WERI-Rb-1 (cell line): ENCODE measurements at regions not wholly inside any gene's neighbourhood (a gene's known extent, or its start where the extent isn't known, plus 50 kb on each side); places are given as distances from the start of the nearest gene placed in this dataset.
"Not testable (repeated sequence)": the region's sequence is repeated elsewhere in the genome, so short reads cannot be mapped to it uniquely, and the experiment has no call there.

ENCODE experiments used
- DNase-seq: peaks from one replicate; pipeline ENCODE4 v3.0.0-alpha.2; 2020
- H3K27ac ChIP-seq: fragments of 250-450 bp; sonication (Bioruptor Pico); 2 replicates; pipeline ENCODE4 v1.5.1; 2020; ENCODE audit warnings: mild to moderate bottlenecking, moderate library complexity
- H3K27me3 ChIP-seq: fragments of 250-450 bp; sonication (Bioruptor Pico); 2 replicates; pipeline ENCODE4 v1.5.1; 2021; ENCODE audit warnings: mild to moderate bottlenecking, low read depth, moderate library complexity; ENCODE audit not compliant: insufficient read depth, severe bottlenecking
- H3K36me3 ChIP-seq: fragments of 250-450 bp; sonication (Bioruptor Pico); 2 replicates; pipeline ENCODE4 v1.5.1; 2020; ENCODE audit warnings: mild to moderate bottlenecking, moderate library complexity
- H3K4me3 ChIP-seq: 2 replicates; pipeline ENCODE4 v1.5.1; 2011; ENCODE audit warnings: low read depth, mild to moderate bottlenecking, control low read depth, low read length
- H3K9me3 ChIP-seq: fragments of 250-450 bp; sonication (Bioruptor Pico); 2 replicates; pipeline ENCODE4 v1.5.1; 2021; ENCODE audit warnings: mild to moderate bottlenecking, moderate library complexity; ENCODE audit not compliant: severe bottlenecking
- TF ChIP-seq, protein P1 (sequence below): IDR thresholded peaks from 2 replicates; pipeline ENCODE4 v1.5.1; 2011; ENCODE audit warnings: low read depth, mild to moderate bottlenecking, control low read depth, inconsistent platforms, low read length

DNA sequence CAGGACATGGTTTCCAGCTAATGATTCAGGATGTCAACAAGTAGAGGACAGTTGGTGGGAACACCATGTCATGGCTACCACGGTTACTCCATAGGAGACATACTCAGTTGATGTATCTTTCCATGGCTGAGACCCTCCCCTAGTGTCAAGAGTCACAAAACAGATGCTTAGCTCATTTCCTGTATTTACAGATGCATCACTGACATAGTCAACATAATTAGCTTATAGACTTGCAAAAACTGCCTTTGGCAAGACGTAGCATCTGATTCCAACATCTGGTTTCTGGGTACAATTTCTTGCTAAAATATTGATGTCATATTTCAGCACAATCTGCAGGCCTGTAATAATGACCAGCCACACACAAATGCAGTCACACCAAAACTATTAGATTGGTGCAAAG, 550.3 kb downstream of the FAM181B start:
- Histone ChIP-seq H3K27ac (no peak overlapping the region), H3K27me3 (no peaks in the 10 kb centered on the region), H3K9me3 (peaks cover 4% of the 10 kb centered on the region), H3K4me3 (no peak overlapping the region), H3K36me3 (no peaks in the 10 kb centered on the region)
- TF ChIP-seq, protein P1, sequence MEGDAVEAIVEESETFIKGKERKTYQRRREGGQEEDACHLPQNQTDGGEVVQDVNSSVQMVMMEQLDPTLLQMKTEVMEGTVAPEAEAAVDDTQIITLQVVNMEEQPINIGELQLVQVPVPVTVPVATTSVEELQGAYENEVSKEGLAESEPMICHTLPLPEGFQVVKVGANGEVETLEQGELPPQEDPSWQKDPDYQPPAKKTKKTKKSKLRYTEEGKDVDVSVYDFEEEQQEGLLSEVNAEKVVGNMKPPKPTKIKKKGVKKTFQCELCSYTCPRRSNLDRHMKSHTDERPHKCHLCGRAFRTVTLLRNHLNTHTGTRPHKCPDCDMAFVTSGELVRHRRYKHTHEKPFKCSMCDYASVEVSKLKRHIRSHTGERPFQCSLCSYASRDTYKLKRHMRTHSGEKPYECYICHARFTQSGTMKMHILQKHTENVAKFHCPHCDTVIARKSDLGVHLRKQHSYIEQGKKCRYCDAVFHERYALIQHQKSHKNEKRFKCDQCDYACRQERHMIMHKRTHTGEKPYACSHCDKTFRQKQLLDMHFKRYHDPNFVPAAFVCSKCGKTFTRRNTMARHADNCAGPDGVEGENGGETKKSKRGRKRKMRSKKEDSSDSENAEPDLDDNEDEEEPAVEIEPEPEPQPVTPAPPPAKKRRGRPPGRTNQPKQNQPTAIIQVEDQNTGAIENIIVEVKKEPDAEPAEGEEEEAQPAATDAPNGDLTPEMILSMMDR: no peak
- no peak for DNase-seq

DNA sequence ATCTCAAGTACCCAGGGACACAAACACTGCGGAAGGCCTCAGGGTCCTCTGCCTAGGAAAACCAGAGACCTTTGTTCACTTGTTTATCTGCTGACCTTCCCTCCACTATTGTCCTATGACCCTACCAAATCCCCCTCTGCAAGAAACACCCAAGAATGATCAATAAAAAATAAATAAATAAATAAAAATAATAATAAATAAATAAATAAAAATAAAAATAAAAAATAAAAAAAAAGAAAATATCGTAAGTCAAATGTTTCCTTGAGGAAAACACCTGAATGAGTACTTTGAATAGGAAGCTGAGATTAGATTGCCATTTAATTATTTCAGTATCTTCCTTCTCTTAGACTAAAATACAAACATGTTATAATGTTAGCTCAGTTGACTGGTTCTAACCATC, 551.0 kb downstream of the FAM181B start:
- H3K27me3 ChIP-seq, H3K4me3 ChIP-seq, DNase-seq, H3K27ac ChIP-seq, H3K36me3 ChIP-seq, H3K9me3 ChIP-seq: not testable (repeated sequence)

- DNase-seq, H3K9me3 ChIP-seq, H3K27ac ChIP-seq: not testable (repeated sequence)
Observed at GRCh38 chr11:82181796-82182195, 551.9 kb downstream of the FAM181B start.

DNA sequence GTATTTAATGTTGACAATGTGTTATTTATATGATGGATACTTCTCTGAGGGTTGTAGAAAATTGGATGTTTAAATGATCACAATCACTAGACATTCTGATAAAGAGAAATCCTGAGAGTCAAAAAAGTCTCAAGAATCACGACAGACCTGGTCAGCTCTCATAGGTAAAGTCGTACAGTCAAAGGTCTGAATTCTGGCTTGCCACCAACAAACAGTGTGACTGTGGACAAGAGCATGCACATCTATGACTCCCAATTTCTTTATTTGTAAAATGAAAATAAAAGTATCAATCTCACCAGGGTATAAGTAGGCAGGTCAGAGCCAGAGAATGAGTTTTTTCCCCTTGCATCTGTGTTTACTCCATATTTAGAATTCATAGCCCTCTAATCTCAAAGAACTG, 556.7 kb downstream of the FAM181B start:
- TF ChIP-seq, protein P1: no peak
- Histone ChIP-seq H3K36me3 (no peaks in the 10 kb centered on the region), H3K27me3 (no peaks in the 10 kb centered on the region), H3K4me3 (no peak overlapping the region), H3K27ac (no peak overlapping the region), H3K9me3 (no peaks in the 10 kb centered on the region)
- DNase-seq: no peak

More at GRCh38 chr11:82181796-82182195, 551.9 kb downstream of the FAM181B start:
- H3K36me3 ChIP-seq, H3K4me3 ChIP-seq, H3K27me3 ChIP-seq: not testable (repeated sequence)

DNA sequence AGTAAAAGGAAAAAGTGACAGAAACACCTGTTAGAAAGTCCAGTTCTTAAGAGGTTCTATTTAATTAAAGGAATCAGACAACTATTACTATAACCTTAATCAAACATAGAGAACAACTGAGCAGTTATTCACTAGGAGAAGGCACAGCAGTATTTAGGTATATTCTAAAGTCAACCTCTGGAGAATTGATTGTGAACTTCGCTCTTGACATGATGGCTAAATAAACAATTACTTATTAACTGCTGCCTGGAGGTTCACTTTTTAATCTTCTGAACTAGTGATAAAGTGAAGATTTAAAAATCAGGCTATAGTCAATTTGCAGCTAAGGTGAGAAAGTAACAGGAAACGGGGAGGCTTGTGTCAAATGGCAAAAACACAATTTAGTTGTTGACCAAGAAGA, 557.3 kb downstream of the FAM181B start:
- Histone ChIP-seq H3K27me3 (no peaks in the 10 kb centered on the region), H3K4me3 (no peak overlapping the region), H3K9me3 (no peaks in the 10 kb centered on the region), H3K36me3 (no peaks in the 10 kb centered on the region), H3K27ac (no peak overlapping the region)
- TF ChIP-seq, protein P1: no peak
- DNase-seq: no peak

- DNase-seq: no peak
- no peak overlapping the region for H3K27ac ChIP-seq
- H3K4me3 ChIP-seq: no peak overlapping the region
- TF ChIP-seq, protein P1: peak; percentile 27; the same call in 1 of the 2 replicates
- no peaks in the 10 kb centered on the region for H3K9me3 ChIP-seq
- H3K36me3 ChIP-seq: no peaks in the 10 kb centered on the region
- H3K27me3 ChIP-seq: no peaks in the 10 kb centered on the region
Observed at GRCh38 chr11:82174610-82175009, 559.1 kb downstream of the FAM181B start.

DNA sequence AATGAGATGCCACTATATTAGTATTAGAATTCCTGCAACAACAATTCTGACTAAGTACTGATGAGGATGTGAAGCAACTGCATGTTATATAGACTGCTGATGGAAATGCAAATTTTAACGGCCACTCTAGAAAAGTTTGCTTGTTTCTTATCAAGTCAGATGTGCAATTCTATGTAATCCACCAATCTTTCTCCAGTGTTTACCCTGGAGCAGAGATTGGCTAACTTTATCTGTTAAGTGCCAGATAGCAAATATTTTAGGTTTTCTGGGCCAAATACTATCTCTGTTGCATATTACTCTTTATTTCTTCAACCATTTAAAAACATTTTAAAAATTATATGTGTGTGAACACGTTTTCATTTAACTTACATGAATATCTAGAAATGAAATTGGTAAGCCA, 586.9 kb downstream of the FAM181B start:
- no peaks in the 10 kb centered on the region for H3K27me3 ChIP-seq
- no peak for DNase-seq
- no peaks in the 10 kb centered on the region for H3K36me3 ChIP-seq

More for the DNA sequence above, 586.9 kb downstream of the FAM181B start:
- H3K27ac ChIP-seq: no peak overlapping the region
- TF ChIP-seq, protein P1: no peak
- no peak overlapping the region for H3K4me3 ChIP-seq
- no peaks in the 10 kb centered on the region for H3K9me3 ChIP-seq
